Tibial artery (tissue), 4 donors: ENCODE measurements at regions not wholly inside any gene's neighbourhood (a gene's known extent, or its start where the extent isn't known, plus 50 kb on each side); places are given as distances from the start of the nearest gene placed in this dataset.
"Not testable (repeated sequence)": the region's sequence is repeated elsewhere in the genome, so short reads cannot be mapped to it uniquely, and the experiment has no call there.

Source experiments
- DNase-seq, 2 donors: peaks; one replicate each; pipeline ENCODE4 v3.0.0-alpha.2; 2019
- H3K27ac ChIP-seq, 2 donors: fragments of 200-600 bp; sonication (generic) in 1 of 2; 1 replicate in 1 of 2; 2 replicates in 1 of 2; pipeline ENCODE4 v1.5.1; 2018 to 2019; ENCODE audit warnings: mild to moderate bottlenecking in 1 of 2
- H3K27me3 ChIP-seq, 2 donors: fragments of 200-600 bp; sonication (generic) in 1 of 2; one replicate each; pipeline versions ENCODE4 v1.5.1 to v1.6.0; 2016 to 2019
- H3K36me3 ChIP-seq, 3 donors: fragments of 200-600 bp; sonication (generic) in 2 of 3; one replicate each; pipeline ENCODE4 v1.5.1; 2016 to 2019; ENCODE audit warnings: mild to moderate bottlenecking in 2 of 3
- H3K4me1 ChIP-seq, 4 donors: fragments of 200-600 bp; sonication (generic) in 2 of 4; 1 replicate in 3 of 4; 2 replicates in 1 of 4; pipeline ENCODE4 v1.5.1; 2016 to 2019
- H3K4me3 ChIP-seq, 2 donors: fragments of 200-600 bp; sonication (generic) in 1 of 2; 1 replicate in 1 of 2; 2 replicates in 1 of 2; pipeline ENCODE4 v1.5.1; 2018 to 2019; ENCODE audit warnings: mild to moderate bottlenecking in 2 of 2
- H3K9me3 ChIP-seq, 3 donors: fragments of 200-600 bp; sonication (generic) in 1 of 3; one replicate each; pipeline ENCODE4 v1.5.1; 2016 to 2019
- intact Hi-C: fragments of 100-400 bp; cut with DNase I; formaldehyde crosslinking; loops from one replicate; pipeline ENCODE4 v1.15.0; 2023; ENCODE audit warnings: low total_unique reads
- TF ChIP-seq, protein P1 (sequence below), 2 experiments: fragments of 200-600 bp in 1 of 2; fragments of 450-650 bp in 1 of 2; IDR thresholded peaks; one replicate each; pipeline ENCODE4 v1.5.1; 2017 to 2019; ENCODE audit warnings: antibody characterized with exemption in 2 of 2, mild to moderate bottlenecking in 1 of 2, moderate library complexity in 1 of 2

DNA sequence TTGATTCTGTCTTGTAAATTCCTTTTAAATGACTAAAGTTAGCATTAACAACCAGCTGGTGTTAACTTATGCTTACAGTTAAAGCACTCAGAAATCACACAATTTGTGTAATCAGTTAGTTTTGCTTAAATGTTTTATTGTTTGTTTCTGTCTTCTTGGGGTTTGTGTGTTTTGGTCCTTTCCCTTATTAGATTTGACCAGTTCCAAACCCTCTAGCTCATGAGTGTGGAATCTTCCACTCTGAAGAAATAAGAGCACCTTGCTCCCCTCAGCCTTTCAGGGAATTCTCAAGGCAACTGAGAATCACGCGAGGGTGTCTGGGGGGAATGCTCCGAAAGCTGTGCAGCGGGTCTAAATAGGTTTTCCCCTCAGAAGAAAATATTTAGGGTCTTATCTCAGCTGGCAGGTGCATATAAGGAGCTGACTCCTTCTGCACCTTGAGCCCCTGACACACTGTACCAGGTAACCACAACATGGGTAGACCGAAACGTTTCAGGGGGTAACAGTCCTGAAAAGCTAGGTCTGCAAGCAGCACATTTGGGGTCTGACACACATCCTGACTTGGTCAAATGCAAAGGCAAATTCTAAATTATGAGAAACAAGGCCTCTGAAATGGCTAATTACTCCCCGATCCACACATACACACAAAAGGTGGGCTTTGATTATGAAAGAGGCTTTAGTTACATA lies 188.1 kb upstream of the ETV3 start:
- Histone ChIP-seq H3K27ac (no peak overlapping the region), H3K4me1 (no peaks in the 10 kb centered on the region), H3K9me3 (no peaks in the 10 kb centered on the region), H3K36me3 (no peaks in the 10 kb centered on the region), H3K4me3 (no peak overlapping the region), H3K27me3 (no peaks in the 10 kb centered on the region)
- intact Hi-C loops: no loop called here
- TF ChIP-seq, protein P1, sequence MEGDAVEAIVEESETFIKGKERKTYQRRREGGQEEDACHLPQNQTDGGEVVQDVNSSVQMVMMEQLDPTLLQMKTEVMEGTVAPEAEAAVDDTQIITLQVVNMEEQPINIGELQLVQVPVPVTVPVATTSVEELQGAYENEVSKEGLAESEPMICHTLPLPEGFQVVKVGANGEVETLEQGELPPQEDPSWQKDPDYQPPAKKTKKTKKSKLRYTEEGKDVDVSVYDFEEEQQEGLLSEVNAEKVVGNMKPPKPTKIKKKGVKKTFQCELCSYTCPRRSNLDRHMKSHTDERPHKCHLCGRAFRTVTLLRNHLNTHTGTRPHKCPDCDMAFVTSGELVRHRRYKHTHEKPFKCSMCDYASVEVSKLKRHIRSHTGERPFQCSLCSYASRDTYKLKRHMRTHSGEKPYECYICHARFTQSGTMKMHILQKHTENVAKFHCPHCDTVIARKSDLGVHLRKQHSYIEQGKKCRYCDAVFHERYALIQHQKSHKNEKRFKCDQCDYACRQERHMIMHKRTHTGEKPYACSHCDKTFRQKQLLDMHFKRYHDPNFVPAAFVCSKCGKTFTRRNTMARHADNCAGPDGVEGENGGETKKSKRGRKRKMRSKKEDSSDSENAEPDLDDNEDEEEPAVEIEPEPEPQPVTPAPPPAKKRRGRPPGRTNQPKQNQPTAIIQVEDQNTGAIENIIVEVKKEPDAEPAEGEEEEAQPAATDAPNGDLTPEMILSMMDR (IDR thresholded peaks at IDR 0.05): no peak
- no peak for DNase-seq

DNA sequence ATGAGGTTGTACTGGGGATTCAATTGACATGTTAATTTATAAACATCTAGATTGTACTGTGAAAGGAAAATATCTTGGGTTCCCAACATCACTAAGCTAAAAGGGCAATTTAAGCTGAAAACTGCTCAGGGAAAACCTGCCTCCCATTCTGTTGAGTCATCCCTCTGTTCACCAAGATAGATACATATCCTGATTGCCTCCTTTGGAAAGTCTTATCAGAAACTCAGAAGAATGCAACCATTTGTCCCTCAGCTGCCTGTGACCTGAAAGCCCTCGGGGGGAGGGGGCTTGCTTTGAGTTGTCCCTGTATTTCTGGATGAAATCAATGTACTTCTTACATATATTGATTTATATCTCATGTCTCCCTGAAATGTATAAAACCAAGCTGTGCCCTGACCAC lies 187.0 kb upstream of the ETV3 start:
- Histone ChIP-seq H3K36me3 (no peaks in the 10 kb centered on the region), H3K27ac (no peak overlapping the region), H3K4me1 (no peaks in the 10 kb centered on the region), H3K4me3 (no peak overlapping the region), H3K27me3 (no peaks in the 10 kb centered on the region), H3K9me3 (peaks cover 0 to 7% (median 7%) of the 10 kb centered on the region in 3 donors)
- DNase-seq: no peak
- TF ChIP-seq, protein P1 (IDR thresholded peaks at IDR 0.05): no peak
- intact Hi-C loops: no loop called here

DNA sequence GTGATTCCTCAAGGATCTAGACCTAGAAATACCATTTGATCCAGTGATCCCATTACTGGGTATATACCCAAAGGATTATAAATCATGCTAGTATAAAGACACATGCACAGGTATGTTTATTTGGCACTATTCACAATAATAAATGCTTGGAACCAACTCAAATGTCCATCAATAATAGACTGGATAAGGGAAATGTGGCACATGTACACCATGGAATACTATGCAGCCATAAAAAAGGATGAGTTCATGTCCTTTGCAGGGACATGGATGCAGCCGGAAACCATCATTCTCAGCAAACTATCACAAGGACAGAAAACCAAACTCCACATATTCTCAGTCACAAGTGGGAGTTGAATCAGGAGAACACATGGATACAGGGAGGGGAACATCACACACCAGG lies 183.8 kb upstream of the ETV3 start:
- intact Hi-C loops, DNase-seq, H3K27me3 ChIP-seq, H3K4me3 ChIP-seq, H3K4me1 ChIP-seq, H3K36me3 ChIP-seq, H3K27ac ChIP-seq: not testable (repeated sequence)
- H3K9me3 ChIP-seq: peaks cover 0 to 17% (median 16%) of the 10 kb centered on the region in 3 donors

DNA sequence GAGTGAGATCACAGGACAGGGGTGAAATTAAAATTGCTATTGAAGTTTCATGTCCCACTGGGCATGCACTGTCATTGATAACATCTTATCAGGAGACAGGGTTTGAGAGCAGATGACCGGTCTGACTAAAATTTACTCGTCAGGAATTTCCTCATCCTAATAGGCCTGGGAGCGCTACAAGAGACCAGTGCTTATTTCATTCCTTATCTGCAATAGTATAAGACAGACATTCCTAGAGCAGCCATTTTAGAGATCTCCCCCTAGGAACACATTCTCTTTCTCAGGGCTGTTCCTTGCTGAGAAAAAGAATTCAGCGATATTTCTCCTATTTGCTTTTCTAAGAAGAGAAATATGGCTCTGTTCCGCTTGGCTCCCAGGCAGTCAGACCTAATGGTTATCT lies 181.4 kb upstream of the ETV3 start:
- intact Hi-C loops: no loop called here
- Histone ChIP-seq H3K27ac (no peak overlapping the region), H3K9me3 (peaks cover 0 to 33% (median 17%) of the 10 kb centered on the region in 3 donors), H3K36me3 (no peaks in the 10 kb centered on the region), H3K4me1 (no peaks in the 10 kb centered on the region), H3K4me3 (no peak overlapping the region), H3K27me3 (no peaks in the 10 kb centered on the region)
- DNase-seq: no peak
- TF ChIP-seq, protein P1 (IDR thresholded peaks at IDR 0.05): no peak

DNA sequence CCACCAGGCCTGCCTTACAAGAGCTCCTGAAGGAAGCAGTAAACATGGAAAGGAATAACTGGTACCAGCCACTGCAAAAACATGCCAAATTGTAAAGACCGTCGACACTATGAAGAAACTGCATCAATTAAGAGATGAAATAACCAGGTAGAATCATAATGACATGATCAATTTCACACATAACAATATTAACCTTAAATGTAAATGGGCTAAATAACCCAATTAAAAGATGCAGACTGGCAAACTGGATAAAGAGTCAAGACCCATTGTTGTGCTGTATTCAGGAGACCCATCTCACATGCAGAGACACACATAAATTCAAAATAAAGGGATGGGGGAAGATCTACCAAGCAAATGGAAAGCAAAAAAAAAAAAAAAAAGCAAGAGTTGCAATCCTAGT lies 179.0 kb upstream of the ETV3 start:
- intact Hi-C loops, H3K36me3 ChIP-seq, H3K4me1 ChIP-seq, H3K27me3 ChIP-seq, H3K4me3 ChIP-seq, DNase-seq, H3K27ac ChIP-seq: not testable (repeated sequence)
- peaks cover 0 to 33% (median 17%) of the 10 kb centered on the region in 3 donors for H3K9me3 ChIP-seq

DNA sequence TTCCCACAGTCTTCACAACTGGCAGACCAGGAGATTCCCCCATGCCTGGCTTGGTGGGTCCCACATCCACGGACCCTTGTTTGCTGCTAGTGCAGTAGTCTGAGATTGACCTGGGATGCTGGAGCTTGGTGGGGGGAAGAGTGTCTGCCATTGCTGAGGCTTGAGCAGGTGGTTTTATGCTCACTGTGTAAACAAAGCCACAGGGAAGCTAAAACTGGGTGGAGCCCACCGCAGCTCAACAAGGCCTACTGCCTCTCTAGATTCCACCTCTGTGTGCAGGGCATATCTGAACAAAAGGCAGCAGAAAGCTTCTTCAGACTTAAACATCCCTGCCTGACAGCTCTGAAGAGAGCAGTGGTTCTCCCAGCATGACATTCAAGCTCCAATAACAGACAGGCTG lies 177.3 kb upstream of the ETV3 start:
- Histone ChIP-seq H3K36me3 (no peaks in the 10 kb centered on the region), H3K27ac (no peak overlapping the region), H3K9me3 (peaks cover 0 to 25% (median 14%) of the 10 kb centered on the region in 3 donors), H3K27me3 (no peaks in the 10 kb centered on the region), H3K4me1 (no peaks in the 10 kb centered on the region), H3K4me3 (no peak overlapping the region)
- DNase-seq: no peak
- TF ChIP-seq, protein P1 (IDR thresholded peaks at IDR 0.05): no peak
- intact Hi-C loops: no loop called here

DNA sequence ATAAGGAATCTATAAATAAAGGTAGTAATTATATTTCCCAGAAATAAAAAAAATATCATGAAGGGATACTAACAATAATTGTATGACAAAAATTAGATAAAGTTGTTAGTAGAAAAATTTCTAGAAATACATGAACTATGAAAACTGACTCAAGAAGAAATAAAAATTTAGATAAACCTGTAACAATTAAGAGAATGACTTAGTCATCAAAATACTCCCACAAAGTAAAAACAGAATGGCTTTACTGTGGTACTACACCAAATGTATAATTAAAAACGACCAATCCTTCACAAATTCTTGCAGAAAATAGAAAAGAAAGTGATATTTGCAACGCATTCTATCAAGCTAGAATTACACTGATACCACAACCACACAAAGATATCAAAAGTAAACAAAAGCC lies 176.2 kb upstream of the ETV3 start:
- H3K9me3 ChIP-seq: peaks cover 0 to 21% (median 4%) of the 10 kb centered on the region in 3 donors
- intact Hi-C loops: no loop called here
- TF ChIP-seq, protein P1 (IDR thresholded peaks at IDR 0.05): no peak
- no peak overlapping the region for H3K27ac ChIP-seq
- no peak for DNase-seq
- no peaks in the 10 kb centered on the region for H3K27me3 ChIP-seq
- no peaks in the 10 kb centered on the region for H3K4me1 ChIP-seq
- H3K36me3 ChIP-seq: no peaks in the 10 kb centered on the region
- no peak overlapping the region for H3K4me3 ChIP-seq
